ENCODE measurements at regions not wholly inside any gene's neighbourhood (a gene's known extent, or its start where the extent isn't known, plus 50 kb on each side); places are given as distances from the start of the nearest gene placed in this dataset.

GRCh38 chr4:3865986-3866812 lies 100.0 kb downstream of the ADRA2C start:
- DNase-seq (ENCODE audit: low read depth, low spot score), result no peak

- no peak for DNase-seq (ENCODE audit: low read depth, low spot score)
Measured at GRCh38 chr4:3866813-3867129, 100.6 kb downstream of the ADRA2C start.

DNA sequence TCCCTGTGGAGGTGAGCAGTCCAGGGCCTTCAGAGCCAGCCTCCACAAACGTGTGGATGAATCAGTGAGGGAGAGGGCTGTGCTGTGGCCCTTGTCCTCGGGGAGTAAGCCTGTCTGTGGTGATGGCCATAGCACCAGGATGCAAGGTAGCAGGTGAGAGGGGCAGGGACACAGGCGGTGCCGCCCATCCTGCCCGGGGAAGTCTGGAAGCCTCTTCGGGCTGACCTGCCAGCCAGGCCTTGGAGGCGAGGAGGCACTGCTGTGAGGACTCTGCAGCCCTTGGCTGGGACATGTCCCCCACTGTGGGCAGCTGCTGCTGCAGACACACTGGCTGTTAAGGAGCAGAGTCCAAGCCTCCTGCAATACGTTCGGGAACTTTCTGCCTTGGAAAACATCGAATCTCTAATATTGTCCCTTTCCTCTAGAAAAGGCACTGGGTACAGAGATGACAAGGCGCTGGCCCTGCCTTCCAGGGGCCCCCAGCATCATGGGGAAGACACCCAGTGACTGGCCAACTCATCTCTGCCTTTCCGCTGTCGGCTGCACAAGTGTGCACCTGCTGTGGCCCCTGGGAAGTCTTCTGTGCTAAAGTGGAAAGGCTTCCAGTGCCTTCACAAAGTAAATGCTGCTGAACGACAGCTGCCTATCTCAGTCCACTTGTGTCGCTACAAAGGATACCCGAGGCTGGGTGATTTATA lies 101.4 kb downstream of the ADRA2C start:
- DNase-seq (ENCODE audit: low read depth, low spot score), result no peak

DNA sequence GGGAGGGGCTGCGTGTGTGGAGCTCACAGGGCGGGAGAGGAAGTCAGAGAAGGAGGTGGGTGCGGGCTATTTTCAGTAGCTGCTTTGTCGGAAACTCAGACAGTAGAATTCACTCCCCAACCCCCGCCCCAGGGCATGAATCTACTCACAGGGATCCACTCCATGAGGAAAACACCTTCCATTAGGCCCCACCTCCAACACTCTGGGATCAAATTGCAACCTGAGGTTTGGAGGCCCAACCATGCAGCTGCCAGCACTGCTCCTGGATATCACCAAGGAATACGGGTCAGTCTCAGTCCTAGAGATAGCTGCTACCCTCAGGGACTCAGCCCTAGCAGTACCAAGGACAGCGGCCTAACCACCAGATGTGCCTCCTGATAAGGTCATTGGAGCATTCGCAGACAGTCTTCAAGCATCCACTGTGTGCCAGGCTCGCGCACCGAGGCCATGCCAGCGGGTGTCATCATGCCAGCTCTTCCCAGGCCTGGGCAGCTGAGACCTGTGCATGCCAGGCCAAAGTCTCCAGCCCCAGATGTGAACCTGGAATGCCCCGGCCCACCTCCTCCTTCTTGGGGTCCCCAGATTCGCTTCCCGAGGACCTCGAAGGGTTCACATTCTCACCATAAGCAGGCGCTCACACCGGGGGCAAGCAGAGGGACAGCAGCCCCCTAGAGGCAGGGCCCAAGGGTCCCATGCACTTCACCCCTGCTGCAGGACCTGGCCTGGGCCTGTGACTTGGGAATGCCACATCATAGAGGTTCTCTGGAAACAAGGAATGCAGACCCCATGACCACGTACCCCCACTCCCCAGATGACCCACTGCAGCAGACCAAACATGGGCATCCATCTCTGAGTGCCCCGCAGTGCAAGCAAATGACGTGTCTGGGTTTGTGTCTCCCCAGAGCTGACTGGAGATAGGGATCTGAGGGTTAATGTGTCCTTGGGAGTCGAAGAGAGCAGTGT lies 102.3 kb downstream of the ADRA2C start:
- DNase-seq (ENCODE audit: low read depth, low spot score), result peak; percentile 98

- DNase-seq (ENCODE audit: low read depth, low spot score), result no peak
Measured at GRCh38 chr4:3869174-3869572, 103.0 kb downstream of the ADRA2C start.

DNA sequence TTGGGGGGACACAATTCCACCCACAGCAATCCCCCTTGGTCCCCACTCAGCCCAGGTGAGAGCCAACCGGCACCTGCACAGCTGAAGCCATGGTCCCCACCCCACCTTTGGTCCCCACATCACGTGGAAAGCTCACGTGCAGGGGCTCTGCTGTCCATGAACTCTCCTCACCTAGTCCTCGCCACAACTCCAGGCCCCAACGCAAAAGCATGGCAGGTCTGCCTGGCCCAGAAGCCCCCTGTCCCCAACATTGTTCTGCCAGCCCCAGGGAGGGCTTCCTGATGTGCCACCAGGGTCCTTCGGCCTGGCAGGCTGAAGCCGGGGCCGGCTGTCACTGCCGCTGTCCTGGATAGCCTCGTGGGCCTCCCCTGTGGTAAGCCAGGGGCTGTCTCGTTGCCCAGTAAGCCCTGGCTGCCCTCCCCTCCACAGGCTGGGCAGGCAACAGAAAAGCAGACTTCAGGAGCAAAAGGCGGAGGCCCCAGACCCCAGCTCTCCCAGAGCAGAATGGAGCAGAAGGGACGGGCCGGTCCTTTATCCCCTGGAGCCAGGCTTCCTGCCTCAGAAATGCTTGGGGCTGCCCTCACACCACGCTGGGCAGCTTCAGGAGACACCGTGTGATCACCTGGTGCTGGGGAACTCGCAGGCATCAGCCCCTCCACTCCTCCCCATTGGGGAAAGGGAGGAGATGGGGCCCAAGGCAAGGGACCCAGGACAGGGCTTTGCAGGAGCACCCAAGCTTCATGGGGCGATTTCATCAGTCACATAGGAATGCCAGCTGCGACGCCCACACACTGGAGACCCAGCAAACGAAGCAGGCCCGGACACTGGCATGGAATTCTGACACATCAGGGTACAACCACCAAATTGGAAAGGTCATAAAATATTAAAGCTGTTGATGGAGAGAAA lies 103.7 kb downstream of the ADRA2C start:
- no peak for DNase-seq (ENCODE audit: low read depth, low spot score)

GRCh38 chr4:3870567-3870962 lies 104.4 kb downstream of the ADRA2C start:
- DNase-seq (ENCODE audit: low read depth, low spot score), result no peak

GRCh38 chr4:3871181-3871852 lies 105.1 kb downstream of the ADRA2C start:
- DNase-seq (ENCODE audit: low read depth, low spot score), result peak; percentile 88

DNA sequence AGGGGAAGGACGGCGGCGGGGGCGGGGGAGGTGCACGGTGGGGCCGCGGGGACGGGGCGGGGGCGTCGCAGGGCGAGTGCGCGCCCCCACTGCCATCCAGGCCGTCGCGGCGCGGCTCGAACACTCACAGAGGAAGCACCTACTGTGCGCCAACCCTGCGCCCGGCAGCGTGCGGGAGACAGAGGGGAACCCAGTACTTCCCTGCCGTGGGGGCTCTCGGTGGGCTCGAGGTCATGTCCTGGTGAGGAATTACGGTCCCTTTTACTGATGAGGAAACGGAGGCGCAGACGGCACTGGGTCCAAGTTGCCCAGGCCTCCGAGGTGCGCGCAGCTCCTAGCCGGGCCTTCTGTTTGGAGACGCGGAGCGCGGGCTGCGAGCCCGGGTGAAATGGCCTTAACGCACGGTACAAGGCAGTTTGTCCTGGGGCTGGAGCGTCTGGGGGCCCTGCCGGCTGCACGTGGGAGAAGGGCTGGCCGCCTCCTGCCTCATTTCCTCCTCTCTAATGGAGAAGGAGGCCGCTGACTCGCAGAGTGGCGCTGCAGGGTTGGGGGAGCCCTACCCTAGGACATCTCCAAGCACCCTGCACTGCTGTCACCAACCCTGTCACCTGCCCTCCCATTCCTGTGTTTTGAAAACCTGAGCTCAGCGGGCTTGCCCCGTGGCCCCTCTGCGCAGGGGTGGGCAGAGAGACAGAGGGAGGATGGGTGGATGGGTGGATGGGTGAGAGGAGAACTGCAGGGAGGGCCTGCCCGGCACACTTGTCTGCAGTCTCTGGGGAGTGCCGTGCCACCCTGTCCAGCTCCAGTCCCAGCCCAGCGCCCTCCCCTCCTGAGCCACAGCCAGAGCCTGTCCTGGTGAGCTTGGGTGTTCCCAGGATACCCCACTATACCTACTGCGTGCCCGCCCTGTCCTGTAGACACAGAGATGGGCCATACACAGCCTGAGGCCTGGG lies 106.0 kb downstream of the ADRA2C start:
- DNase-seq (ENCODE audit: low read depth, low spot score), result no peak

DNA sequence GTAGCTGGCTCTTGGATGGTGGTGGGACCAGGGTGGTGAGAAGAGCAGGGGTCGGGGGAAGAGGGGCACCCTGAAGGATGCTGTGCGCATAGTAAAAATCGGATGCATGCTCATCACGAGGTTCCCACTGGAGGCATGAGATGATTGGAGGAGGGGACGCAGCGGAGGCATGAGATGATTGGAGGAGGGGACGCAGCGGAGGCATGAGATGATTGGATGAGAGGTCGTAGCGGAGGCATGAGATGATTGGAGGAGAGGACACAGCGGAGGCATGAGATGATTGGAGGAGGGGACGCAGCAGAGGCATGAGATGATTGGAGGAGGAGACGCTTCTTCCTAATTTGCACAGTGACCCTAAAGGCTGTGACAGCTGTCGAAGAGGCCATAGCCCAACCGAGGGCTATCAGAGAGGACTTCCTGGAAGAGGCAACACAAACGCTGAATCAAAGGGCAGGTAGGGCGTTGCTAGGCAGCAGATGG lies 106.7 kb downstream of the ADRA2C start:
- no peak for DNase-seq (ENCODE audit: low read depth, low spot score)

DNA sequence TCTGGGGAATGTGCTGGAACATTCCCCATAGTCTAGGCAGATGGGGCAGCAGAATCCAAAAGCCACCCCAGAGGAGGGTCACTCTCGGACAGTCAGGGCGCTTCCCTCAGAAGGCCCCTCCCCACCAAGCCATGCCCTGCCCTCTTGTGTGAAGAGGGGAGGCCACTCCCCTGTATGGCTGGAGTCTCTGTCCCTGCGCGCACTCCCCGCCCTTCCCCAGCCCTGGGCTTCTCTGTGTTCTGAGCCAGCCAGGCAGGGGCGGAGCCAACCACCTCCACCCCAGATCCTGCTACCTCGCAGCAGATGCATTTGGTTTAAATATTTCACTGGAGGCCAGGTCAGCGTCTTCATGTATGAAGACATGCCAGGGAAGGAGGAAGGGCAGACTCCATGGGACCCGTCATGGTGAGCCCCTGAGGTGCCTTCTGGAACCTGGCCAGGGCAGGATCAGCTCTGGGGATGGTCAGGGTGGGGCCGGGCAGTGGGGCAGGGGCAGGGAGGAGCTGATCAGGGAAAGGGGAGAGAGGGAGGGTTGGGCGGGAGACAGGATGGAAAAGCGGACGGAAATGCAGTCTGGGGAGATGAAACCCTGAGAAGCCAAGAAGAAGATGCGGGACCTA lies 107.3 kb downstream of the ADRA2C start:
- DNase-seq (ENCODE audit: low read depth, low spot score), result peak; percentile 83

GRCh38 chr4:3874028-3874415 lies 107.8 kb downstream of the ADRA2C start:
- peak; percentile 0 for DNase-seq (ENCODE audit: low read depth, low spot score)

- DNase-seq (ENCODE audit: low read depth, low spot score), result peak; percentile 1
Measured at GRCh38 chr4:3874525-3875110, 108.4 kb downstream of the ADRA2C start.

GRCh38 chr4:3875466-3875865 lies 109.3 kb downstream of the ADRA2C start:
- no peak for DNase-seq (ENCODE audit: low read depth, low spot score)

DNA sequence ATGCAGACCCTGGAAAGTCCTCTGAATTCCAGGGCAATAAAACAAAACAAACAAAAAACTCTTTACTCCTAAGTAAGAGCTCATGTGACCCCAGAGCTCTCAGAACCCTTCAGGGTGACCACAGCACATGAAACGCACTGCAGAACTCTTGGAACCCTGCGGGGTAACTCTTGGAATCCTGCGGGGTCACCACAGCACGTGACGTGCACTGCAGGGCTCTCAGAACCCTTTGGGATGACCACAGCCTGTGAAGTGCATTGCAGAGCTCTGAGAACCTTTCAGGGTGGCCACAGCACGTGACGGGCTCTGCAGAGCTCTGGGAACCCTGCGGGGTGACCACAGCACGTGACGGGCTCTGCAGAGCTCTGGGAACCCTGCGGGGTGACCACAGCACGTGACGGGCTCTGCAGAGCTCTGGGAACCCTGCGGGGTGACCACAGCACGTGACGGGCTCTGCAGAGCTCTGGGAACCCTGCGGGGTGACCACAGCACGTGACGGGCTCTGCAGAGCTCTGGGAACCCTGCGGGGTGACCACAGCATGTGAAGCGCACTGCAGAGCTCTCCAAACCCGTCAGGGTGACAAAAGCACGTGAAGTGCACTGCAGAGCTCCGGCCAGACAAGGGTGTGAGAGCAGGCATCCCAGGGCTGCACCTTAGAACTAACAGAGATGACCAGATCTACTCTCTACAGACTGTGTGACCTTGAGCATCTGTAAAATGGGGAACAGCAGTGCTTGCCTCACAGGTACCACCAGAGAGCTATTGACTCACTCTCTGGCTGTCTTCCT lies 110.1 kb downstream of the ADRA2C start:
- DNase-seq (ENCODE audit: low read depth, low spot score), result peak; percentile 0

- DNase-seq (ENCODE audit: low read depth, low spot score), result no peak
Measured at GRCh38 chr4:3877236-3877635, 111.1 kb downstream of the ADRA2C start.

GRCh38 chr4:3877868-3878267 lies 111.7 kb downstream of the ADRA2C start:
- DNase-seq (ENCODE audit: low read depth, low spot score), result no peak

- no peak for DNase-seq (ENCODE audit: low read depth, low spot score)
Measured at GRCh38 chr4:3878678-3879077, 112.5 kb downstream of the ADRA2C start.

All from ELF-1 (cell line).